ENCODE measurements at regions not wholly inside any gene's neighbourhood (a gene's known extent, or its start where the extent isn't known, plus 50 kb on each side); places are given as distances from the start of the nearest gene placed in this dataset.
"Not testable (repeated sequence)": the region's sequence is repeated elsewhere in the genome, so short reads cannot be mapped to it uniquely, and the experiment has no call there.

- intact Hi-C loops (cut with DNase I), result no loop called here
- DNase-seq (ENCODE audit: low spot score), result no peak
Measured at GRCh38 chr13:50766695-50767094, 76.8 kb downstream of the DLEU7 start.

- intact Hi-C loops (cut with DNase I); DNase-seq (ENCODE audit: low spot score): not testable (repeated sequence)
Measured at GRCh38 chr13:50772881-50773280, 70.6 kb downstream of the DLEU7 start.

All from posterior vena cava (tissue), 2 donors.